IPS DF 6.9 (cell line): ENCODE measurements at regions not wholly inside any gene's neighbourhood (a gene's known extent, or its start where the extent isn't known, plus 50 kb on each side); places are given as distances from the start of the nearest gene placed in this dataset.
"Not testable (repeated sequence)": the region's sequence is repeated elsewhere in the genome, so short reads cannot be mapped to it uniquely, and the experiment has no call there.

Experiments
- DNase-seq: peaks from one replicate; pipeline ENCODE4 v3.0.0-alpha.2; 2013; ENCODE audit warnings: low read depth, low spot score
- H3K27ac ChIP-seq: one replicate; pipeline ENCODE4 v1.5.1; 2013; ENCODE audit warnings: low read length, control low read depth
- H3K27me3 ChIP-seq: 2 replicates; pipeline ENCODE4 v1.6.1; 2013; ENCODE audit warnings: mild to moderate bottlenecking, low read length; ENCODE audit not compliant: control insufficient read depth, insufficient read depth
- H3K36me3 ChIP-seq: 2 replicates; pipeline ENCODE4 v1.6.1; 2013; ENCODE audit warnings: low read length; ENCODE audit not compliant: control insufficient read depth, insufficient read depth
- H3K4me1 ChIP-seq: 2 replicates; pipeline ENCODE4 v1.6.1; 2013; ENCODE audit warnings: low read length; ENCODE audit not compliant: control insufficient read depth, insufficient read depth
- H3K4me3 ChIP-seq: 2 replicates; pipeline ENCODE4 v1.5.1; 2013; ENCODE audit warnings: mild to moderate bottlenecking, low read length
- H3K9me3 ChIP-seq: 2 replicates; pipeline ENCODE4 v1.6.1; 2013; ENCODE audit warnings: low read length, inconsistent platforms; ENCODE audit not compliant: control insufficient read depth, insufficient read depth
- WGBS: extraction: QIAGEN DNeasy Blood & Tissue Kit; methylation state at CpG from one replicate; pipeline ENCODE4 v1.1.7; 2013; ENCODE audit warnings: mixed read lengths, missing lambda C conversion rate; ENCODE audit not compliant: insufficient read length, insufficient coverage; 5-methylcytosine and 5-hydroxymethylcytosine counted together

DNA sequence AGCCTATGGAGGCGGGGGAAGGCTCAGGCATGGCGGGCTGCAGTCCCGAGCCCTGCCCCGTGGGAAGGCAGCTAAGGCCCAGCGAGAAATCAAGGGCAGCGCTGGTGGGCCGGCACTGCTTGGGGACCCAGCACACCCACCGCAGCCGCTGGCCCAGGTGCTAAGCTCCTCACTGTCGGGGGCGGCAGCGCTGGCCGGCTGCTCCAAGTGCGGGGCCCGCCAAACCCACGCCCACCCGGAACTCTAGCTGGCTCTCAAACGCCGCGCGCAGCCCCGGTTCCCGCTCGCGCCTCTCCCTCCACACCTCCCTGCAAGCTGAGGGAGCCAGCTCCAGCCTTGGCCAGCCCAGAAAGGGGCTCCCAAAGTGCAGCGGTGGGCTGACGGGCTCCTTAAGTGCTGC is 174.0 kb downstream of the LY86 start:
- WGBS, result no CpG with 5 or more reads among the region's 27 CpGs
- H3K36me3 ChIP-seq, DNase-seq: not testable (repeated sequence)

DNA sequence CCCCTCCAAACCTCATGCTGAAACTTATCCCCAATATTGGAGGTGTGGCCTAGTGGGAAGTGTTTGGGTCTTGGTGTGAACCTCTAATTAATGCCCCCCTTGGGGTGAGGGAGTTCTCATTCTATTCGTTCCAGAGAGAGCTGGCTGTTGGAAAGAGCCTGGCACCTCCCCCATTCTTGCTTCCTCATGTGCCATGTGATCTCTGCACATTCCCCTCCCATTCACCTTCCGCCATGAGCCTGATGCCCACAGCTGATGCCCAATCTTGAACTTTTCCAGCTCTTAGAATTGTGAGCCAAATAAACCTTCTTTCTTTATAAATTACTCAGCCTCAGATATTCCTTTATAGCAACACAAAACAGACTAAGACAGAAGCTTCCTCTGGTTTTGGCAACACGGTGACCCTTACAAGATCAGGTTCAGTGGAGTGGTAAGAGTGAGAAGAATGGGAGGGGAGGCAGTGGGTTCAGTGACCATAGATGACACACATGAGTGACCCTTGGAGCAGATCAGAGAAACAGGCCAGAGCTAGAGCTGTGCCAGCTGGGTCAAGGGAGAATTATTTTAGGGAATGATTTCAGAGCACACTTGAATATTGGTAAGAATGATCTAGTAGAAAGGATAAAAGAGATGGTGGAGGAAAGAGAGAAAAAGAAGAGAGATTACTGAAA is 176.4 kb downstream of the LY86 start:
- no peaks in the 10 kb centered on the region for H3K4me1 ChIP-seq
- WGBS, result no CpG with 5 or more reads among the region's 3 CpGs
- no peaks in the 10 kb centered on the region for H3K9me3 ChIP-seq
- no peak for DNase-seq
- no peak overlapping the region for H3K27ac ChIP-seq
- H3K36me3 ChIP-seq, result no peaks in the 10 kb centered on the region
- no peak overlapping the region for H3K4me3 ChIP-seq
- H3K27me3 ChIP-seq, result no peaks in the 10 kb centered on the region

More for the DNA sequence above, 174.0 kb downstream of the LY86 start:
- not testable (repeated sequence) for H3K4me3 ChIP-seq, H3K27ac ChIP-seq, H3K4me1 ChIP-seq, H3K9me3 ChIP-seq, H3K27me3 ChIP-seq

DNA sequence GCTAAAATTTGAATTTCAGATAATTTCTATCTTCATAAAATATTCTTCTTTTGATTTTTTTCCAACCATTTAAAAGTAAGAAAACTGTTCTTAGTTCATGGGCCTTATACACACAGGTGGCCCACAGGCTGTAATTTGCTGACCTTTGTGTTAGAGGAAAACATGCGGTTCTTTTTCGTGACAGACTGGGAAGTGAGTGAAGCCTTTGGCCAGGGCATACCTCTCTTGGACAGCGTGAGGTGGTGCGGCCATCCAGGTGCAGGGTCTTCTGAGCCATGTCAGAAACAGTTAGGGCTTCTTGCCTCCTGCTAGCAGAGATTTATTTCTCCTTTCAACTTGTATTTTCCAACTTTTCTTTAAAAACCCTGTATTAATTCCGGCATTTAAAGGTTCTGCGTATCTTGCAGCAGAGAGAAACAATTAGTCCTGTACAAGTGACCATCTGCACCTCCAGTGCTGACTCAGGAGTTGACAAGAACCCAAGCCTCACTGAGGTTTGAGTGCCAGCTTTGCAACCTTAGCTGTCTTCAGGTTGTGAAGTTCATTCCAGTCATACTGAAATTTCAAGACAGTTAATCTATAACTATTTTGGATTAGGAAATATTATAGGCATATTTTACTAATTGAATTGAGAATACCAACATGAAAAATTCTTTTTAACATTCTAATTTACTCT is 177.8 kb downstream of the LY86 start:
- no peaks in the 10 kb centered on the region for H3K27me3 ChIP-seq
- no peak overlapping the region for H3K4me3 ChIP-seq
- no peaks in the 10 kb centered on the region for H3K9me3 ChIP-seq
- DNase-seq, result no peak
- no peak overlapping the region for H3K27ac ChIP-seq
- no peaks in the 10 kb centered on the region for H3K4me1 ChIP-seq
- H3K36me3 ChIP-seq, result no peaks in the 10 kb centered on the region
- no CpG with 5 or more reads among the region's 6 CpGs for WGBS

DNA sequence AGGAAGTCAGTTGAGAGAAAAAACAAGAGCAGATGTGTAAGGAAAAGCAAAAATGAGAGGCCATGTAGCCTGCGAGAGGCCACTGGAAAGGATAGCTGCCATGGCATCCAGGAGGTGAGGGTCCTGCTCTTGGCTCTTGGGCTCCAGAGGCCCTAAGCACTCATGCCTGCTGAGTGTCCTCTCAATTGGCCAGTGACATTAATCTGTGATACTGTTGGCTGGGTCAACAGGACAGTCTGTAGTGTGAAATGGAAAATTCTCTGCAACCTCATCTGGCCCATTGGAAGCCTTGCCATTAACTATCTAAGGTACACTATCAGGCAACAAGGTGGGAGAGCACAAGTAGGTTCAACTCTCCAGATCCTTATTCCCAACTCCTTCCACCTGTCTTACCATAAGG is 180.9 kb downstream of the LY86 start:
- Histone ChIP-seq H3K27me3 (no peaks in the 10 kb centered on the region), H3K4me3 (no peak overlapping the region), H3K36me3 (no peaks in the 10 kb centered on the region; the same call in 1 of the 2 replicates), H3K9me3 (no peaks in the 10 kb centered on the region), H3K4me1 (peaks cover 2% of the 10 kb centered on the region), H3K27ac (no peak overlapping the region)
- DNase-seq, result no peak
- WGBS, result no CpG with 5 or more reads among the region's 1 CpG

DNA sequence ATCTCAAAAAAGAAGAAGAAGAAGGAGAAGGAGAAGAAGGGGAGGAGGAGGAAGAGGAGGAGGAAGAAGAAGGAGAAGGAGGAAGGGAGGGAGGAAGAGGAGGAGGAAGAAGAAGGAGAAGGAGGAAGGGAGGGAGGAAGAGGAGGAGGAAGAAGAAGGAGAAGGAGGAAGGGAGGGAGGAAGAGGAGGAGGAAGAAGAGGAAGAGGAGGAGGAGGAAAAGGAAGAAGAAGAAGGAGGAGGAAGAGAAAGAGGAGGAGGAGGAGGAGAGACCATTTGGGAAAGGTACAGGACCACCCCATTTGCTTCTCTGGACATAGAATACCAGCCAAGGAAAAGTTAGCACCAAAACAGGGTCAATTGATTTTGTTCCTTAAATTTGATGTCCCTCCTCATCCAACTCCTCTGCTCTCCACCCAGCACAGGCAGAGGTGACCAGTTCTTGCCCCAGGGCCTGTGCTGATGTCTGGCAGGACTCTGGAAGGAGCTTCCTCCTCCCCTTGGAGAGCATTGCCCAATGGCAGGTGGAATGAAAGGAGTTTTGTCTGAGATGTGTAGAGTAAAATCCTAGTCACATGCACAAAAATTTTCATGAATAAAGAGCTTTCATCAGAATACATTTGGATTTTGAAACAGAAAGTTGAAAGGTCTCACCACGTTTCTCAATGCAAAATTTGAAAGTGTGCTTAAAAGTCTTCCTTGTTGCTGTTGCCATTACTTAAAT is 182.9 kb downstream of the LY86 start:
- Histone ChIP-seq H3K4me1 (peaks cover 2% of the 10 kb centered on the region), H3K27ac (no peak overlapping the region), H3K27me3 (no peaks in the 10 kb centered on the region), H3K9me3 (no peaks in the 10 kb centered on the region; the same call in 1 of the 2 replicates), H3K36me3 (no peaks in the 10 kb centered on the region; the same call in 1 of the 2 replicates), H3K4me3 (no peak overlapping the region)
- no peak for DNase-seq
- WGBS, result no CpG with 5 or more reads among the region's 1 CpG

DNA sequence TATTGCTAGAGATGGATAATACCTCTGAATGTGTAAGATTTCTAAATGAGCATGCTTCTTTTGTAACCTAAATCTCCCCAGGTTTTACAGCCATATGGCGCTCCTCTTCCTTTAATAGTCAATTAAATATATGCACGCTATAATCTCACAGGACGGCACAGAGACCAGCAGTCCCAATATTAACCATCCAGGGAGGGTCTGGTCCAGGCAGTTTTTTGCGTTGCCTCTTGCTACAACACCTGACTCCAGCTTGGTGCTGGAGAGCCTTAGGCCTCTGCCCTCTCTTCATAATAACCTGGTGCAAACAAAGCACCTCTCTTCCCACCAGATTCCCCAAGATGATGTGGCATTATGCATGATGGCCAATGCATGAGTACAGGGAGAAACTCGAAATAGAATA is 183.4 kb downstream of the LY86 start:
- no peaks in the 10 kb centered on the region for H3K27me3 ChIP-seq
- H3K4me1 ChIP-seq, result peaks cover 2% of the 10 kb centered on the region
- no peak overlapping the region for H3K27ac ChIP-seq
- H3K36me3 ChIP-seq, result no peaks in the 10 kb centered on the region; the same call in 1 of the 2 replicates
- DNase-seq, result no peak
- no peak overlapping the region for H3K4me3 ChIP-seq
- no peaks in the 10 kb centered on the region; the same call in 1 of the 2 replicates for H3K9me3 ChIP-seq
- no CpG with 5 or more reads among the region's 5 CpGs for WGBS

DNA sequence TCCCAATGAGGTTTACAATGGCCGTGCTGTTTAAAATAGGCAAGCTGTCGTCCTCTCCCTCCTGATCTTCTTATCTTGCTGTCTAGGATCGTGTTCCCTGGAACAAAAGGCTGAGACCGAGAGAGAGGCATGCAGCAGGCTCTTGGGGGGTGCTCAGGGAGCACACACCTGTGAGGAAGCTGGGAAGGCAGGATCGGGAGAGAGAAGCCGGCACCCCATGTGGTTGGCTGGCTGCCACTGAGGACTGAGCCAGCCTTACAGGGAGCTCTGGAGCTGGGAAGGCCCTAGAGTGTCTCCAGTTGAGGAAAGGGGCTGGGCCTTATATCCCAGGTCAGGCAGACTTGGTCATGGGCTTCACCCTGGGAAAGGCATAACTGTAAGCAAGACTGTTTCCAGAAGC is 184.2 kb downstream of the LY86 start:
- Histone ChIP-seq H3K4me1 (peaks cover 2% of the 10 kb centered on the region), H3K36me3 (no peaks in the 10 kb centered on the region; the same call in 1 of the 2 replicates), H3K27me3 (no peaks in the 10 kb centered on the region), H3K4me3 (no peak overlapping the region), H3K27ac (no peak overlapping the region), H3K9me3 (no peaks in the 10 kb centered on the region; the same call in 1 of the 2 replicates)
- WGBS, result no CpG with 5 or more reads among the region's 6 CpGs
- no peak for DNase-seq

DNA sequence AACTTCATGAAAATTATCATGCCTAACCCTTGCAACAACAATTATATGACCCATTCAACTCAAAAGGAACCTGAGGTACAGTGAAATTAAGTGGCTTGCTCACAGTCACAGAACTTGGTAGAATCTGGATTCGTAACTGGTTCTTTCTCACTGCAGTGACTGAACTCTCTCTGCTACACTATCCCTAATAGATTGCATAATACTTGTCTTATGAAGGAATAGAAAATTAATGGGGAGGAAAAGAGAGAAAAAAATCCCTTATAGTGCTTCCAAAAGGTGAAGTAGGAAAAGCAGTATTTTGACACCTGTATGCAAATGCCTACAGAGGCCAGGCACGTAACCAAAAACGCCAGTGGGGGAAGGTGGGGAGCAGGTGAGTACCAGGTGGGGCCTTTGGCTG is 186.6 kb downstream of the LY86 start:
- DNase-seq, result no peak
- H3K36me3 ChIP-seq, result no peaks in the 10 kb centered on the region; the same call in 1 of the 2 replicates
- H3K27me3 ChIP-seq, result no peaks in the 10 kb centered on the region
- peaks cover 2% of the 10 kb centered on the region for H3K4me1 ChIP-seq
- H3K9me3 ChIP-seq, result no peaks in the 10 kb centered on the region; the same call in 1 of the 2 replicates
- no CpG with 5 or more reads among the region's 3 CpGs for WGBS
- no peak overlapping the region for H3K4me3 ChIP-seq
- H3K27ac ChIP-seq, result no peak overlapping the region

DNA sequence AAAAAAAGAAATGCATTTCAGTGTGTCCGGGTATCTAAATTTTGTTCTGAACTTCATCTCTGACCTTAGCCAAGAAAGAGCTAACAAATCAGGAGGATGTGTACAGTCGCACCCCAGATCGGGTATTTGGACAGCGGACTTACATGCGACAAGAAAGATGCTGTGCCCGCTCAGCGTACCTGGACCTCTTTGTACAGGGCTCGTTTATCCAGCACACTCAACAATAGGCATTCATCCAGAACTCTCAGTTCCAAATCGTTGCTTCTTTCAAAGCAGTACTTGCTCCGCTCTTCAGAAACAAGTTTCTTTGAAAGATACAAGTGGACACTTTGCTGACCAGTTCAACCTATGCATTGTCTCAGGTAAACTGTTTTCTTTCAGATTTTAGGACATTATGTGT is 191.7 kb downstream of the LY86 start:
- H3K4me3 ChIP-seq, result no peak overlapping the region
- no peaks in the 10 kb centered on the region for H3K27me3 ChIP-seq
- no peaks in the 10 kb centered on the region; the same call in 1 of the 2 replicates for H3K9me3 ChIP-seq
- DNase-seq, result no peak
- no CpG with 5 or more reads among the region's 10 CpGs for WGBS
- no peak overlapping the region for H3K27ac ChIP-seq
- peaks cover 1% of the 10 kb centered on the region; the same call in 1 of the 2 replicates for H3K4me1 ChIP-seq
- H3K36me3 ChIP-seq, result no peaks in the 10 kb centered on the region

DNA sequence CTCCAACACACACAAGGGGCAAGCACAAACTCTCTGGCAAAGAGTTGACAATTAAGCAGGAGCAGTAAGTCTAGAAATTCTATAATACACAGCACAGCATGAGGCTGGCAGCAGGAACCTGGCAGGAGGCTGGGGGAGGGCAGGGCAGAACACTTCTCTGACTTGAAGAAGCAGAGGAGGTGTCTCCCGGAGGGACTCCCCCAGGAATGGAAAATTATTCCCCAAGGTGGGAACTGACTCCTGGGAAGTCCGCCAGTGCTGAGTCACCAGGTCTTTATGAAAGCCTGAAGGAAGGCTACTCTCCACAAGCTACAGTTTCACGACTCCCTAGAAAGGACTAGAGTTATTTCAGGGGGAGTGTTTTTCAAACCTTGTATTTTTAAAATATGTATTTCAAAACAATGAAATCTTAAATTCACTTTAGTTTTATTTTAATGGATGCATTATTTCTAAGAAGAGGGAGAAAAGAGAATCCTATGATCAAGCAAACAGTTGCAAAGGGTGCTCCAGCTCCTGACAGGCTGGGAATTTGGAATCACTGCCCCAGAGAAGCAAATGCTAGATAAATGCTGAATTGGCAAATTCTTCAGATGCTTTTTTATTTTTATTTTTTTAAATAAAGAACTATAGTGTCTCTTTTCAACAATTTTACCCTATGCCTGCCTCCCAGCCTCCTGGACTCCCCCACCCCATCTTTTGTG is 192.8 kb downstream of the LY86 start:
- no peaks in the 10 kb centered on the region for H3K36me3 ChIP-seq
- H3K27ac ChIP-seq, result no peak overlapping the region
- no peak overlapping the region for H3K4me3 ChIP-seq
- WGBS, result no CpG with 5 or more reads among the region's 3 CpGs
- no peaks in the 10 kb centered on the region; the same call in 1 of the 2 replicates for H3K9me3 ChIP-seq
- H3K4me1 ChIP-seq, result peaks cover 1% of the 10 kb centered on the region; the same call in 1 of the 2 replicates
- no peaks in the 10 kb centered on the region for H3K27me3 ChIP-seq
- DNase-seq, result no peak
